GM12878 (cell line): ENCODE measurements at regions not wholly inside any gene's neighbourhood (a gene's known extent, or its start where the extent isn't known, plus 50 kb on each side); places are given as distances from the start of the nearest gene placed in this dataset.

Experiments
- ATAC-seq: fragments of 200-7000 bp; cut with Tn5 transposase; 3 replicates; pipeline ENCODE4 v1.9.1; 2020; ENCODE audit warnings: mild to moderate bottlenecking, moderate library complexity
- BruUV-seq: library from RNA; stranded (reverse); fragments of 400-500 nt; replicated peaks from 2 replicates; lab custom pipeline; 2021; lab: Mats Ljungman, UMichigan
- CTCF ChIA-PET: fragments of 300-600 bp; sonication (Branson Sonifier 250); formaldehyde crosslinking; extraction: SDS; loops from one replicate; lab custom pipeline; 2021; ENCODE audit warnings: inconsistent platforms; lab: Yijun Ruan, JAX
- POLR2A ChIA-PET: fragments of 350-600 bp; formaldehyde crosslinking; extraction: SDS; loops from one replicate; lab custom pipeline; 2021; ENCODE audit warnings: inconsistent platforms; lab: Charles Lee
- RAD21 ChIA-PET: fragments of 300-600 bp; sonication (Branson Sonifier 250); formaldehyde crosslinking; loops from one replicate; lab custom pipeline; 2023; ENCODE audit warnings: antibody characterized with exemption; ENCODE audit not compliant: unreplicated experiment; lab: Charles Lee
- SMC1A ChIA-PET: fragments of 300-600 bp; sonication (Branson Sonifier 250); formaldehyde crosslinking; loops from one replicate; lab custom pipeline; 2023; ENCODE audit not compliant: unreplicated experiment, uncharacterized antibody; lab: Charles Lee
- DNase-seq: peaks from one replicate; pipeline ENCODE4 v3.0.0-alpha.2; 2011; ENCODE audit warnings: low read depth, low spot score
- FAIRE-seq: peaks from 3 replicates; lab custom pipeline; 2011; peaks lifted over from hg19 to GRCh38; lab: Jason Lieb, UNC
- H2AFZ ChIP-seq: 2 replicates; pipeline ENCODE4 v1.6.0; 2011; ENCODE audit warnings: low read depth, low read length, control low read depth; ENCODE audit not compliant: control insufficient read depth
- H3K27ac ChIP-seq: 2 replicates; pipeline ENCODE4 v1.5.1; 2011; ENCODE audit warnings: control low read depth; ENCODE audit not compliant: control insufficient read depth, insufficient read depth
- H3K27me3 ChIP-seq, 2 experiments: replicated peaks in 1 of 2; 2 replicates each; pipeline versions ENCODE4 v1.6.0 to v1.6.1; 2011; ENCODE audit warnings: low read length in 1 of 2; ENCODE audit not compliant: control insufficient read depth in 2 of 2, insufficient read depth in 2 of 2
- H3K36me3 ChIP-seq, 2 experiments: 2 replicates each; pipeline ENCODE4 v1.5.1; 2011; ENCODE audit warnings: low read length in 1 of 2; ENCODE audit not compliant: control insufficient read depth in 2 of 2, insufficient read depth in 2 of 2
- H3K4me1 ChIP-seq: 2 replicates; pipeline ENCODE4 v1.6.1; 2011; ENCODE audit warnings: mild to moderate bottlenecking, low read length, moderate library complexity, mixed read lengths; ENCODE audit not compliant: control insufficient read depth, insufficient read depth
- H3K4me2 ChIP-seq: 2 replicates; pipeline ENCODE4 v1.6.0; 2011; ENCODE audit warnings: control low read depth; ENCODE audit not compliant: control insufficient read depth, insufficient read depth
- H3K4me3 ChIP-seq: fragments of 200-600 bp; sonication (generic); 2 replicates; pipeline ENCODE4 v1.5.1; 2016
- H3K79me2 ChIP-seq: 2 replicates; pipeline ENCODE4 v1.6.0; 2011; ENCODE audit warnings: low read length; ENCODE audit not compliant: control insufficient read depth, insufficient read depth
- H3K9ac ChIP-seq: 2 replicates; pipeline ENCODE4 v1.8.0; 2011; ENCODE audit warnings: low read length, control low read depth, mixed read lengths; ENCODE audit not compliant: control insufficient read depth, insufficient read depth
- H3K9me3 ChIP-seq: replicated peaks from 3 replicates; pipeline ENCODE4 v1.5.1; 2011; ENCODE audit warnings: mild to moderate bottlenecking, low read length; ENCODE audit not compliant: control insufficient read depth, insufficient read depth
- H4K20me1 ChIP-seq: 2 replicates; pipeline ENCODE4 v1.6.0; 2011; ENCODE audit not compliant: control insufficient read depth, insufficient read depth
- CBFB ChIP-seq: IDR thresholded peaks from 2 replicates; pipeline ENCODE4 v1.6.1; 2016; ENCODE audit warnings: antibody characterized with exemption, low read depth
- CHD2 ChIP-seq: IDR thresholded peaks from 2 replicates; pipeline ENCODE4 v1.6.1; 2011; ENCODE audit warnings: low read depth, low read length, improper control_type of control experiment, borderline replicate concordance
- ELK1 ChIP-seq: IDR thresholded peaks from 2 replicates; pipeline ENCODE4 v1.6.1; 2012; ENCODE audit warnings: low read depth, low read length, improper control_type of control experiment
- HDAC2 ChIP-seq: fragments of 200-600 bp; sonication (generic); IDR thresholded peaks from 2 replicates; pipeline ENCODE4 v1.6.1; 2017
- IKZF1 ChIP-seq: fragments of 450-650 bp; conservative IDR thresholded peaks from 2 replicates; pipeline ENCODE4 v1.6.1; 2017; ENCODE audit warnings: antibody characterized with exemption, mild to moderate bottlenecking
- IRF5 ChIP-seq: fragments of 450-650 bp; IDR thresholded peaks from 2 replicates; pipeline ENCODE4 v1.6.1; 2017; ENCODE audit warnings: borderline replicate concordance
- JUNB ChIP-seq: IDR thresholded peaks from 2 replicates; pipeline ENCODE4 v1.6.1; 2016; ENCODE audit warnings: antibody characterized with exemption, mild to moderate bottlenecking
- KDM1A ChIP-seq: fragments of 200-600 bp; sonication (generic); IDR thresholded peaks from 2 replicates; pipeline ENCODE4 v1.6.1; 2016; ENCODE audit warnings: borderline replicate concordance
- MEF2A ChIP-seq: IDR thresholded peaks from 2 replicates; pipeline ENCODE4 v1.6.1; 2011; ENCODE audit warnings: low read depth, mild to moderate bottlenecking, low read length, moderate library complexity; ENCODE audit not compliant: insufficient read depth
- RB1 ChIP-seq: fragments of 450-650 bp; formaldehyde crosslinking; IDR thresholded peaks from 2 replicates; pipeline ENCODE4 v1.6.1; 2017; ENCODE audit warnings: mild to moderate bottlenecking, borderline replicate concordance
- RELA ChIP-seq: fragments of 450-650 bp; IDR thresholded peaks from 2 replicates; pipeline ENCODE4 v1.8.0; 2014; ENCODE audit warnings: borderline replicate concordance; ENCODE audit not compliant: partially characterized antibody
- TCF3 ChIP-seq: IDR thresholded peaks from 2 replicates; pipeline ENCODE4 v1.6.1; 2012; ENCODE audit warnings: low read depth, mild to moderate bottlenecking, low read length, borderline replicate concordance; ENCODE audit not compliant: insufficient read depth
- ZSCAN29 ChIP-seq: fragments of 450-650 bp; IDR thresholded peaks from 2 replicates; pipeline ENCODE4 v1.6.1; 2017; ENCODE audit warnings: mild to moderate bottlenecking, moderate library complexity
- WGBS: methylation state at CpG from one replicate; pipeline ENCODE4 v1.1.6; 2016; ENCODE audit warnings: low lambda C conversion rate; ENCODE audit not compliant: insufficient replicate concordance, insufficient coverage; ENCODE audit errors: missing lambda C conversion rate; 5-methylcytosine and 5-hydroxymethylcytosine counted together
- in situ Hi-C: fragments of 300-500 bp; cut with MboI; formaldehyde crosslinking; loops from 9 replicates; pipeline ENCODE4 v1.14.3; 2018; ENCODE audit warnings: mixed read lengths
- intact Hi-C: fragments of 100-400 bp; cut with micrococcal nuclease; formaldehyde crosslinking; loops from one replicate; pipeline ENCODE4 v1.14.2; 2022; ENCODE audit not compliant: unreplicated experiment

- in situ Hi-C loops: no loop called here
Observed at GRCh38 chr5:120386981-120387380, 77.1 kb upstream of the PRR16 start.

GRCh38 chr5:120388016-120388781 lies 75.9 kb upstream of the PRR16 start:
- DNase-seq (no peak), ATAC-seq (no peak), FAIRE-seq (no peak)
- in situ Hi-C loops (no loop called here), intact Hi-C loops (no loop called here)
- Histone ChIP-seq H3K4me3 (no peak overlapping the region), H2AFZ (no peak overlapping the region), H4K20me1 (no peaks in the 10 kb centered on the region), H3K4me1 (no peaks in the 10 kb centered on the region), H3K79me2 (no peaks in the 10 kb centered on the region), H3K27ac (no peak overlapping the region), H3K9ac (no peak overlapping the region), H3K27me3 (no peaks in the 10 kb centered on the region), H3K36me3 (no peaks in the 10 kb centered on the region), H3K4me2 (no peak overlapping the region), H3K9me3 (no peaks in the 10 kb centered on the region)
- ChIA-PET SMC1A (no interaction called here), CTCF (no interaction called here), RAD21 (no interaction called here), POLR2A (no interaction called here)
- 0% methylated on average over 1 of the region's 1 CpG for WGBS
- BruUV-seq: no TSS peak
- TF ChIP-seq JUNB: no peak
- no peak for TF ChIP-seq IRF5
- TF ChIP-seq HDAC2: no peak
- no peak for TF ChIP-seq MEF2A
- no peak for TF ChIP-seq KDM1A
- TF ChIP-seq TCF3: no peak
- TF ChIP-seq ELK1: no peak
- TF ChIP-seq ZSCAN29: no peak
- no peak for TF ChIP-seq CHD2
- TF ChIP-seq RELA: no peak
- TF ChIP-seq RB1: no peak

More at GRCh38 chr5:120386981-120387380, 77.1 kb upstream of the PRR16 start:
- no peak overlapping the region for H3K4me3 ChIP-seq
- no peaks in the 10 kb centered on the region for H3K4me1 ChIP-seq
- H2AFZ ChIP-seq: no peak overlapping the region
- no peaks in the 10 kb centered on the region for H3K27me3 ChIP-seq
- DNase-seq: no peak
- no peak overlapping the region for H3K4me2 ChIP-seq
- RAD21 ChIA-PET: no interaction called here
- POLR2A ChIA-PET: no interaction called here
- no peaks in the 10 kb centered on the region for H3K9me3 ChIP-seq
- CTCF ChIA-PET: no interaction called here
- SMC1A ChIA-PET: no interaction called here
- H3K27ac ChIP-seq: no peak overlapping the region
- no peak overlapping the region for H3K9ac ChIP-seq
- no TSS peak for BruUV-seq
- H3K36me3 ChIP-seq: no peaks in the 10 kb centered on the region
- ATAC-seq: no peak
- intact Hi-C loops: no loop called here
- H4K20me1 ChIP-seq: no peaks in the 10 kb centered on the region
- TF ChIP-seq IKZF1: no peak
- TF ChIP-seq CBFB: no peak
- no peak for FAIRE-seq
- H3K79me2 ChIP-seq: no peaks in the 10 kb centered on the region
